Kidney epithelial cell (primary cell): ENCODE measurements at regions not wholly inside any gene's neighbourhood (a gene's known extent, or its start where the extent isn't known, plus 50 kb on each side); places are given as distances from the start of the nearest gene placed in this dataset.
"Not testable (repeated sequence)": the region's sequence is repeated elsewhere in the genome, so short reads cannot be mapped to it uniquely, and the experiment has no call there.

Experiments used
- DNase-seq: peaks from one replicate; pipeline ENCODE4 v3.0.0-alpha.2; 2010; ENCODE audit warnings: low read depth
- H3K27me3 ChIP-seq: 2 replicates; pipeline ENCODE4 v1.6.0; 2011; ENCODE audit warnings: low read length; ENCODE audit not compliant: control insufficient read depth, insufficient read depth
- H3K36me3 ChIP-seq: 2 replicates; pipeline ENCODE4 v1.5.1; 2011; ENCODE audit warnings: low read length; ENCODE audit not compliant: control insufficient read depth, insufficient read depth
- H3K4me3 ChIP-seq: 2 replicates; pipeline ENCODE4 v1.5.1; 2011; ENCODE audit warnings: low read depth, mild to moderate bottlenecking, control low read depth, low read length
- CTCF ChIP-seq: IDR thresholded peaks from 2 replicates; pipeline ENCODE4 v1.5.1; 2011; ENCODE audit warnings: mild to moderate bottlenecking, moderate library complexity, low read length, control low read depth, inconsistent platforms; ENCODE audit not compliant: insufficient read depth, poor library complexity, severe bottlenecking

- no peak for TF ChIP-seq CTCF
- Histone ChIP-seq H3K27me3 (no peaks in the 10 kb centered on the region), H3K4me3 (no peak overlapping the region), H3K36me3 (no peaks in the 10 kb centered on the region)
- DNase-seq = peak; percentile 78
Observed at GRCh38 chr1:100597061-100597741, 59.3 kb downstream of the GPR88 start.

GRCh38 chr1:100597784-100598183 lies 59.8 kb downstream of the GPR88 start:
- no peak for TF ChIP-seq CTCF
- H3K36me3 ChIP-seq = no peaks in the 10 kb centered on the region
- no peaks in the 10 kb centered on the region for H3K27me3 ChIP-seq
- no peak overlapping the region for H3K4me3 ChIP-seq
- no peak for DNase-seq

GRCh38 chr1:100600377-100600776 lies 62.4 kb downstream of the GPR88 start:
- not testable (repeated sequence) for H3K4me3 ChIP-seq, DNase-seq, H3K36me3 ChIP-seq, H3K27me3 ChIP-seq

- not testable (repeated sequence) for H3K36me3 ChIP-seq, H3K4me3 ChIP-seq, H3K27me3 ChIP-seq, DNase-seq
Observed at GRCh38 chr1:100602028-100602427, 64.1 kb downstream of the GPR88 start.

GRCh38 chr1:100604372-100604771 lies 66.4 kb downstream of the GPR88 start:
- DNase-seq = no peak
- no peaks in the 10 kb centered on the region for H3K27me3 ChIP-seq
- no peaks in the 10 kb centered on the region for H3K36me3 ChIP-seq
- no peak for TF ChIP-seq CTCF
- H3K4me3 ChIP-seq = no peak overlapping the region

- TF ChIP-seq CTCF = peak; percentile 86
- H3K4me3 ChIP-seq = no peak overlapping the region
- no peaks in the 10 kb centered on the region for H3K36me3 ChIP-seq
- peak; percentile 50 for DNase-seq
- H3K27me3 ChIP-seq = no peaks in the 10 kb centered on the region
Observed at GRCh38 chr1:100606438-100606837, 68.5 kb downstream of the GPR88 start.

GRCh38 chr1:100607628-100608240 lies 69.8 kb downstream of the GPR88 start:
- no peak for TF ChIP-seq CTCF

More at GRCh38 chr1:100607628-100608240, 69.8 kb downstream of the GPR88 start:
- Histone ChIP-seq H3K4me3 (no peak overlapping the region), H3K27me3 (no peaks in the 10 kb centered on the region), H3K36me3 (no peaks in the 10 kb centered on the region)
- DNase-seq = no peak
